ENCODE measurements at regions not wholly inside any gene's neighbourhood (a gene's known extent, or its start where the extent isn't known, plus 50 kb on each side); places are given as distances from the start of the nearest gene placed in this dataset.

DNA sequence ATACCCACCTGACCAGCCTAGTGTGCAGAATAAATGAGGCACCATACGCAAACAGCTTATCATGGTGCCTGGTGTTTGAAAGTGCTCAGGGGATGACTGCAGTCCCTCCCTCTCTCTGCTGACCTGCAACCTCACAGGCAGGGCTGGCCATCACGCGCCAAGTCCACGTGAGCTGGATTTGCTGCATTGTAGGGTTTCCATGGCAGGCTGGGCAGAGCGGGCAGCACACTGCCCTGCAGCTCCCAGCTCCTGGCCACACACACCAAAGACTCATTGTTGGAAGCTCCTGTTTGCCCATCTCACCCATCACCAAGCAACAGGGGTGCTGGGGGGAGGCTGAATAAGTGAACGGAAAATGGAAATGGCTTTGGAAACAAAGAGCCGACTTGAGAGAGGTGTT, 81.8 kb downstream of the IRX3 start:
- no peaks in the 10 kb centered on the region for H3K36me3 Mint-ChIP-seq
- no peak overlapping the region for H3K27ac Mint-ChIP-seq
- H3K4me1 Mint-ChIP-seq (ENCODE audit: low read depth in 2 of 2): no peaks in the 10 kb centered on the region
- H3K9me3 Mint-ChIP-seq: no peaks in the 10 kb centered on the region
- DNase-seq (ENCODE audit: low spot score) (no peak), ATAC-seq (no peak)
- peaks cover 15 to 35% of the 10 kb centered on the region in 2 donors for H3K27me3 Mint-ChIP-seq
- H3K4me3 Mint-ChIP-seq: no peak overlapping the region

DNA sequence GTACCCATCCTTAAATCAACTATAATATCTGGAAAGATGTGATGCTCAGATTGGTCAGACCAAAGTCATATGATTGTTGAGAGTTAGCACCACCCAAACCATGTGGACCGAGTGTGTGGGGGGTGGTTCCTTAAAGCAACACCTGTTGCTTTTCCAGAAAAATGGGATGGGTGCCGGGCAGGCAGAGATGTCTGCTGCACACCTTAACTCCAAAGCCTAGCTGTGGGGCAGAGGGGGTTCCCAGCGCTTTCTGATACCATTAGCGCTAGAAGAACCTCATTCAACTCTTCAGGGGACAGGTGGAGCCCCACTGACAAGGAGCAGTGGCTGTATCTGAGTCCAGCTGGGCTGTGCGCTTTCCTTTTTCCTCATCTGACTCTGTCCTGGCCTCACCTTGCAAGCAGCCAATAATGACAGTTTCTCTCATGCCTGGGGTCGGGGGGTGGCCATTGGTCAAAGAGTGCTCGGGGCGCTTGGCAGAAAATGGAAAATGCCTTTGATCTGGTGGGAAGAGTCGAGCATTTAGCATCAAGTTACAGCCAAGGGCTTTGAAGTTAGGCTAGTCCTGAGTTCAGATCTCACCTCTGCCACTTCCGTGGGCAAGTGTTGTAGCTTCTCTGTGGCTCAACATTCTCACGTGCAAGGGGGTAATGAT, 82.6 kb downstream of the IRX3 start:
- H3K27ac Mint-ChIP-seq: no peak overlapping the region
- no peak for DNase-seq (ENCODE audit: low spot score)
- H3K36me3 Mint-ChIP-seq: no peaks in the 10 kb centered on the region
- no peaks in the 10 kb centered on the region for H3K4me1 Mint-ChIP-seq (ENCODE audit: low read depth in 2 of 2)
- no peak overlapping the region for H3K4me3 Mint-ChIP-seq
- no peaks in the 10 kb centered on the region for H3K9me3 Mint-ChIP-seq
- no peak for ATAC-seq
- H3K27me3 Mint-ChIP-seq: peaks cover 17 to 31% of the 10 kb centered on the region in 2 donors

DNA sequence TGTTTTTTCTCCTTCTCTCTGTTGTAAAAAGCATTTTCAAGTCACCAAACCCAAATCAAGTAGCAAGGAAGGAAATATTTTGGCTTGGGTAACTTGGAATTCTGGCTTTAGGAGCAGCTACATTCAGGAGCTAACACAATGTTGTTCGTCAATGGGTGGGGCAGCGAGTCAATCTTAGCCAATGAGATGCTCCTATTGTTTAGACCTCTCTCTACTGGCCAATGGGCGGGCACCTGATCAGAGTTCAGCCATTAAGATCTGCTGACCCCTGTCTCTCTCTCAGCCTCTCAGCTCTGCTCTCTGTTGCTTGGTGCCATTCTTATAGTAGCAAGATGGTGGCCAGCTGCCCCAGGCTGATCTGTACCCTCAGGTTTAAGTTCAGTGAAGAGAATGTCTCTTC, 83.2 kb downstream of the IRX3 start:
- ATAC-seq: no peak
- H3K4me1 Mint-ChIP-seq (ENCODE audit: low read depth in 2 of 2): no peaks in the 10 kb centered on the region
- no peaks in the 10 kb centered on the region for H3K36me3 Mint-ChIP-seq

More for the DNA sequence above, 83.2 kb downstream of the IRX3 start:
- Mint-ChIP-seq H3K27ac (no peak overlapping the region), H3K9me3 (no peaks in the 10 kb centered on the region), H3K4me3 (no peak overlapping the region), H3K27me3 (peaks cover 17 to 25% of the 10 kb centered on the region in 2 donors)
- DNase-seq (ENCODE audit: low spot score): no peak
